GM19043 (cell line): ENCODE measurements at regions not wholly inside any gene's neighbourhood (a gene's known extent, or its start where the extent isn't known, plus 50 kb on each side); places are given as distances from the start of the nearest gene placed in this dataset.

ENCODE experiments used
- ATAC-seq: cut with Tn5 transposase; IDR thresholded peaks from one replicate; pipeline ENCODE4 v1.9.1; 2021; ENCODE audit warnings: low read depth; ENCODE audit not compliant: unreplicated experiment

DNA sequence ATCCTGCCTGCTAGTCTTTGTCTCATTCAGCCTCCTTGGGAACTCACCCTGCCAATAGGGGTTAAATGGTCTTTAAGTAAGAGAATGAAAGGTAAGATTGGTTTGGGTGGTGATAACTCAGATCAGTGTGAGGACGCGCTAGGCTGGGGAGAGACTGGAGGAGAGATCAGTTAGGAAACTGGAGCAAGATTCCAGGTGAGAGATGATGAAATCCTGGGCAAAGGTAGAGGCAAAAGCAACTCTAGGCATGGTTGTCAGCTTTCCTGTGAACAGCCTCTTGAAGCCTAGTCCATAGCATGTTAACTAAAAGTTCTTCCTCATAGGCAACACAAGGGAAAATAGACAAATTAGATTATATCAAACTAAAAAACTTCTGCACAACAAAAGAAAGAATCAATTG is 145.2 kb upstream of the ANKRD28 start:
- ATAC-seq, result no peak

DNA sequence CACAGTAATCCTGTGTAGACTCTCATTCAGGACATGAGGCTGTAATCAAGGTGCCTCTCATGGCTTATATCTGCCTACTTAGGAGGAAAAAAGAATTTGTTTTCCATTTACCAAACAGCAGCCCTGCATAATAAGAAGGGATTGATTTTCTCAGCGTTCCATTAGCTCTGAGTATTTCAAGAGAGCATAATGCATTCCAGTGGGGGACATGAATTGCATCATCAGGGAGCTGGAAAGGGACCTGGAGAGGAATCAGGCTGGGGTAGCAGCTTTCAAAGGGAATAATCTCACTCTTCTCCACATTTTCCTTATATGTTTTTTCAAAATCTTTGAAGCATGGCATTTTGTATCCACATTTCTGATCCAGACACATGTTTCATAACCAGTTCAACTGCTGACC is 150.6 kb upstream of the ANKRD28 start:
- no peak for ATAC-seq

DNA sequence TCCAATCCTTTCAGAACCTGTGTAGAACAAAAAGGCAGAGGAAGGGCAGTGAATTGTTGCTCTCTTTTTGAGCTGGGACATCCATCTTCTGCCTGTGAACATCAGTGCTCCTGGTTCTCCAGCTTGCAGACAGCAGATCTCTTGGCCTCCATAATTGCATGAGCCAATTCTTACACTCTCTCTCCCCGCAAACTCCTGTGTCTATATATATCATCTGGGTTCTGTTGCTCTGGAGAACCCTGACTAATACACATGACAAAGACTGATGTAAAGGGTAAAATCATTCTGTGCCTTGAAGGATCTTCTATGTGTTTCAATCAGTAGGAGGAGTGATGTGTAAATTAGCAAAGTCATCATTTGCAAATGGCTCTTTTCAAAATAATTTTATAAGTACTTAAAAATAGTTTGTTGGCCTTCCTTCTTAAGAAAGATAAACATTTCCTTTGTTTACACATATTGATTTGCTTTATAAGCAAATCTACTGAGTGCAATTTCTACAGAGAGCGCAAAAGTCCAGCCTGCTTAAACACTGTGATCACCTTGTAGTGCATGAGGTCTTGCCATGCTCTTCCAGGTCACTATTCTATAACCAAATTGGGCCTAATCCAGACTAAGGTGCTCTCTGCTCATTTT is 154.9 kb upstream of the ANKRD28 start:
- ATAC-seq, result no peak

DNA sequence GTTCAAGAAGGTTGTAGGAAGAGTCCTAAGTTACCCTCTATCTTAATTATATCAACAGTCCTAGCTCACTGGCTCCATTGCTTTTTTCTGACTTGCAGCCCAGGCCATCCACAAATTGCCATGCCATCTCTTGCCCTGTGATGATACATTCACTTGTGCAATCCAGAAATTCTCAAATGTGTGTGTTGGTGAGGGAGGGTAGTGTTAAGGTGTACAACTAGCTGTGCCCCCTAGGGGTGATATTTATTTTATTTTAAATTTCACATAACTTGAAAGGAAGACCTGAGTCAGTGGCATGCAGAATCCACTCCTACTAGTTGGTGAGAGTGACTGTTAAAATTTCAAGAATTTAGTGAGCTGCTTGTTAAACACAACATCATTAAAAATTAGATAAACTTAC is 156.1 kb upstream of the ANKRD28 start:
- ATAC-seq, result no peak

DNA sequence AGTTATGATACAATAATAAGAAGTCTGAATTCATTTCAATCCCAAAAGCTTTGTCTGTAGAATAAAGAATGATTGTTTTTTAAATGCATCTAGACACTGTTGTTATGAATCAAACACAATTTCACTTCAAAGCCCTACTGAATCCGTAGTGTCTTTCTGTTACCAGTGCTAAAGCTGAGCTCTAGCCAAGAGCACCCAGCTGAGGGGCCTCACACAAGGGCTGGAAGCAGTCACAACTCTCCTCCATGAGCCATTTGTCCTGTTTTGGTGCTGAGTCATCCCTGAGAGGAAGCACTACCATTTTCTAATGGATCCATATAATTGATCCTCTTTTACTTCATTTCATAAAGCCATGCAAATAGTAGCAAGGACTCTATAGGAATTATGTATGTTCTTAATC is 158.2 kb upstream of the ANKRD28 start:
- no peak for ATAC-seq

DNA sequence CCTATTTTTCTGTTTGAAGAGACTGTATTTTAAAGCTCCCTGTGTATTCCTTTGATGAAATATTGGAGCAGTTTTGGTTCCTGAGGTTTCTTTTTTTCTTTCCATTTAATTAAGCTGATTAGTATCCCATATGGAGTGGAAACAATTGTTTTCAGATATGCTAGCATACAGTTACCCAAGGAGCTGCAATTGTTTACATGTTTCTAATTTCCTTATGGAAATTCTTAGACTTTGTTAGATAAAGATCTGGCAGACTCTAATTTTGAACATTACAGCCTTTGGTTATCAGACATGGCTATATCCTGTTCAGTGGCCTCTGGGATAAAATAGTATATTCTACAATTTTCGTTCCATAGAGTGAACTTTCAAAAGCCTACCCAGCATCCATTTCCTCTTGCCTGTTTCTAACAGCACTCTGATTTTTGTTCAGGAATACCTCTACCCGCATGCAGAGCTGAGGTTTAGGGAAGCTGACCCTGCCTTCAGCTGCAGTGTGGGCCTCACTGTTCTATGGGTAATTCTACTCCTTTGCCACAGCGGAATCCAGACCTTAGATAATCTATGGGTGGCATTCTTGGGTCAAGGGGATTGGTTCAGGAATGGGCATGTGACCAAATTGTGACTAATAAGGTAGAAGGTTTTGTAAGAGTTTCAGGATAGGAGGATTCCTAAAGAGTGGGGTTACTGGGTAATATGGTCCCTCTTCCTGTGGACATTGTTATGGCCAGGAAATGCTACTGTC is 161.1 kb upstream of the ANKRD28 start:
- ATAC-seq, result no peak

DNA sequence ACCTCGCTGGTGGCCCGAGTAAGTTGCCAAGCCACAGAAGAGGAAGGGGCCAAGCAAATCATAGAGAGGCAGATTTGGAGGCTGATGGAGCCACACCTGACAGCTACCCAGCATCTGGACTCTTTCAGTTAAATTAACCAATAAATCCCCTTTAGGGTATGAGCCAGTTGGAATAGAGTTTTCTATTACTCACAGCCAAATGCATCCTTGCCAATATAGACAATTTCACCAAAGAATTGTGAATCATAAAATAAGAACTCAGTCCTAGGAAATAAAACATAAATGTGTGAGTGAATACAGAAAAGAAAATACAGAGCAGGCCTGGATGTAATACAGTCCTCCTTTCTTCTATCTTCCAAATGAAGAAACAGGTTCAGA is 161.6 kb upstream of the ANKRD28 start:
- no peak for ATAC-seq

DNA sequence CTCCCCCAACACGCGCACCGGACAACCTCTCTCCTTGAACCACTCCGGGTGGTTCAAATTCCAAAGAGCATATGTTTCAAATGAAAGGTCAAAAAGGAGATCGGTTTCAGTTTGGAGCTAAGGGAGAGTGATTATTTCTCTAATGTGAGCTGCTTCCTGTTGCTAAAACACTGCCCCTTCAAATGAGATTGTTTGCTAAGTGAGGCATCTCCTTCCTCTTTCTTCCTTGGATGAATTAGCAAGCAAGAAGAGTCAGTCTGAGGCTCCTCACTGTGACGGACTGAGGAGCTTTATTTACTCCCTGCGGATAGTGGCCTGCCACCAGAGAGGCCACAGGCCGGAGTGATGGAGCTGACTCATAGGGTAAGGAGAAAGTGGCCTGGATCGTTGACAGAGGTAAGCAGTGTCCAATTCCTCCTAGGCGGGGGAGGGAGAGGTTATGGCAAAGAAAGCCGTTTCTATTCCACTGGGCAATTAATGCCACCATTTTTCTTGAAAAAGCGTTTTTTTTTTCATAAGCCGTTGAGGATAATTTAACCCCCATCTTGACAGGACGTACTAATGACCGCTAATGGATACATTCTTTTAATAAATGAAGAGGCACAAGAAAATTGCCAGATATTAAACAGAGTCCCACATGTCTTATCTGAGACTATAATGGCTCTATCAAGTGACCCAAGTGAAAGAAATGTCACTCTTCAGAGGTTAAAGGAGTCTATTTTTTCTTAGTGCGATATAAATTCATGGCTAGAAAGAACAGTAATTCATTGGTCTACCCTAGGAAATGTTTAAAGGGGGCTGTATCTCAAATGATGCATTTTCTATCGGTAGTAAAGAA is 167.0 kb upstream of the ANKRD28 start:
- ATAC-seq, result no peak

DNA sequence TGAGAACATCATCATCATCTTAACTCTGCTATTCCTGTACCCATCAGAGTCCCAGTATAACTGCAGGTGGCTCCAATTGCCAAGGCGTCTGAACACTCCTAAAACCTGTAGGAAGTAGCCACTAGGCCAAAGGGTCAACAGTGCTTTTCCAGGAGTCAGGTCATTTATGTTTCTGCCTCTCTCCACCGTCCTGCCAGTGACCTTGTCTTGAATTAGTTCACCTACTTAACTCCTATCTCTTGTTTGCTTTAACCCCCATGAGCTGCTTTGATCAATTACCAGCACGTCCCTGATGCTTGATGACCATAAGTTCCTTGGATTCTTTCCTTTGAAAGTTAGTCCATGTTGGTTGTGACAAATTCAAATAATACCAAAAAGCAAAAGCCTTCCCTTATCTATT is 169.8 kb upstream of the ANKRD28 start:
- no peak for ATAC-seq

DNA sequence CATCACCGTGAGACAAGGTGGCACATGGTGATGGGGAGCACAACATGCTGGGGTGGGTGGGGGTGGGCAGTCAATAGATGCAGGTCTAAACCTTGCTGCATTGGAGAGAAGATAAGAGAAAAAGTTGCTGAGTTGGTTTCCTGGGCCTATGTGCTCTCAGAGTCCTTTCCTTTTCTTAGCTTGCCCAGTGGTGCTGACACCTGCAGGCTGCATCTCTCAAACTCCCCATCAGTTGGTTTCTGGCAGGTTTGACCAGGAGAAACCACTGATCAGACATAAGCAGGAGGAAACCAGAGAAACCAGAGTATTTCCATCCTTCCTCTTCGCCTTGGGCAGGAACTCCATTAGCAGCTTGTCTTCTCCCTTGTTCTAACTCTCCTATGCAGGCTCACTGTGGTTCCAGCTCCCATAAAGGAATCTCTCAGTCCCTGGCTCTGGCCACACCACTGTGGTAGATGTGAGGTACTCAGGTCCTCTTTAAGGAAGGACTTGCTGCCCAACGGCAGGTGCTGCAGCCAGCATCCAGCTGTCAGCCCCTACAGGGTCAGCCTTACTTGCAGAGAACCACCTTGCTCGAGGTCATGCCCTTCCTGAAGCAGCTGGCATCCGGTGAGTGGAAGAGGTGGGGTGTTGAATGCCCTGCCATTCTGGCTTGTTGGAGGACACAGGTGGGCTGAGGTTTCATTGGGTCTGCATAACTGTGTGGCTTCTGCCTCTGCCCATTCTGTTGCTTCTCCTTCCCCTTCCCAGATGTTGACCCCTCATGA is 172.3 kb upstream of the ANKRD28 start:
- no peak for ATAC-seq

DNA sequence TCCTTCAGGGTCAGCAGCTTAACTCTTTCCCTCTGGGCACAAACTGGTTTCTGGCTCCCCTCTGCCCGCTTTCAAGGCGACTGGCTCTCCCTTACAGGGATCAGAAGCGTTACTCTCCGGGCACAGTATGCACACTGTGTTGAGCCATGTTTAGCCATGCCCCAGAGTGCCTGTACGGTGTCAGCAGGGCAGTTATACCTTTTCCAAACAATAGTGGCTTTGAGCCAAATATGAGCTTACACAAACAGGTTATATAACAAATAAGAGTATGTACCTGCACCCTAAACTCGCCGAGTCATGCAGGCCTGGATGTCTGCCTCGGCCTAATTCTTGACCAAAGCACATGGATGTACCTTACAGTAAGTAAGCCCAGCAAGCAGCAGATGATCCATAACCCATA is 175.6 kb upstream of the ANKRD28 start:
- no peak for ATAC-seq

DNA sequence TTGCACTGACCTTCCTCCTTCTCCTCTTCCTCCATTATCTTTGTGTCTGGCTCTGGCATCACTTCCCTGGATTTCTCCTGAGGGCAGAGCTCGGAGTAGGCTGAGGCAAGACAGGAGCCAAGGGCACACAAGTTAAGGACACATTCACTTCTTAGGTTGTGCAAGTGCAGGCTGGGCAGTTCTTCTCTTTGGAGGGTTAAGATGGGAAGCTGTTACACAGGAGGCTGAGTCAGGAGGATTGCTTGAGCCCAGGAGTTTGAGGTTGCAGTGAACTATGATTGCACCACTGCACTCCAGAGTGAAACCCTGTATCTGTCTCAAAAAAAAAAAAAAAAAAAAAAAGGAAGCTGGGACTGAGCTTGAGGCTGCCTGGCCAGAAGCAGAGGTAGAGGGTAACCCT is 176.2 kb upstream of the ANKRD28 start:
- no peak for ATAC-seq

DNA sequence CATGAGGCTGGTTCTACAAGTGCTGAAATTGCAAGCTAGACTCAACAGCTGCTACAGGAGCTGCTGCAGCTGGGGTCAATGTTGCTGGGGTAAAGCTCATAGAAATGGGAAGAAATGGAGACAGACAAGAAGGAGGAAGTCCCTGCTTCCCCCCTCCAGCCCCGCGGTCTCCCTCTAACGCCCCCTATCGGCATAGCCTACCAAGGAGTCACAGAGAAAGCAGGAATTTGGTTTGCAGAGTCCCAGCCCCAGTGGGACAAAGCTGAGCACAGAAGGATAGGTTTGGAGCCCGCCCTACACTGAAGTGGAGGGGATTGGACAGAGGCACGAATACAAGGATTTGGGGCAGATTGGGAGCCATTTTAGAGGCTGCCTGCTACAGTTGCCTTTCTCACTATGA is 176.9 kb upstream of the ANKRD28 start:
- ATAC-seq, result no peak

DNA sequence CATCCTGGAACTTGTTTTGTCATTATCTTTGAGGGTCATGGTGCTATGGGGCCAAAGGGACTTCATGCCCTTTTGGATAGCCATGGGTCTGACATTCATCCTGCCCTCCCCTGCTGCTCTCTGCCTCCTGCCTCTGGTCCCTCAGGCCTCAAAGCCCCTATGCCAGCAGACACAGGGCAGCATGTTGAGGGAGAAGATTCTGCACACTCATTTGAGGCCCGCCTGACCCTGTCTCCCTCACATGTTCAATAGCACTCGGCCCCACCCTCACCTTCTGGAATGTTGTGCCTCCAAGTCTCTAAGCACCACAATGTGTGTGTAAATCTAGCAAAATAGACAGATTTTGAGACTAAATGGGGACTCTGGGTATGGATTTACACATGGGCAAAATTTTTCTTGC is 178.7 kb upstream of the ANKRD28 start:
- ATAC-seq, result no peak

DNA sequence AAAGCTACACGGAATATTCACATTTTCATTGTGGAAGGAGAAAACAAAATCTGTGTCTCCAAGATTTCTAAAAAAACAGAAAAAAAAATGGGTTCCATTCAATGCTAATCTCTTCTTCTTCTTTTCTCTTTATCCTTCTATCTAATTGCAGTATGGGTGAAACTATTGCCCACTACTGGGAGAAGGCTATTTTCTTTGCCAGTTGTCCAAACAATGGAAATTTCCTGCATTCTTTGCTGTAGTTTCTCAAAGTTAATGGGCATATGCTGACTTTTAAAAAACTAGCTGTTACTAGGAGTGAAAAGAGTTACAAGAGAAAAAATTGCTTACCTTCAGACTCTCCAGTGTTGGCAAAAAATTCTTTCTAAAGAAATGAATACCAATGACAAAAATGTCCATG is 179.3 kb upstream of the ANKRD28 start:
- no peak for ATAC-seq

DNA sequence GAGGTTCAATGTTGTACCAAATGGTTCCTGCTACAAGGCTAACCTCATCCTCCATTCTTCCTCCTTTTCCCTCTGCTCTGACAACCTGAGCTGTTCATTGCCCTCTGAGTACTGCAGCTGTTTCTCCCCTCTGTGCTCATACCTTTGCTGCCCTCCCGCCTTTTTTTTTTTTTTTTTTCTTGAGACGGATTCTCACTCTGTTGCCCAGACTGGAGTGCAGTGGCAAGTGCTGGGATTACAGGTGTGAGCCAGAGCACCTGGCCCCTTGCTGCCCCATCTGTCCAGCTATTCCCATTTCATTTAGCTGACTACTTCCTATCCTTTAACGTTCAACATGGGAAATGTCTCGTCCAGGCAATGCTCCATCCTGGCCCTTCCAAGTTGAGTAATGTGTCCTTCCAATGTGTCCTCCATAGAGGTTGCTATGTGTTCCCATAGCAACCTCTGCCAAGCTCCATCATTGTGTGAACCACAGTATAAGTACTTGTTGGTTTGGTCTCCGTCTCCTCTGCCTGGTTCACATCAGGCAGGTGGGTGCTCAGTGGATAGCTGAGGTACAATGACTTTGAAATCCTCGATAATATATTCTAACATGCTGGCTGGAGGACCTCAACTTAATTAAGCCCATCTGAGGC is 179.9 kb upstream of the ANKRD28 start:
- ATAC-seq, result no peak

DNA sequence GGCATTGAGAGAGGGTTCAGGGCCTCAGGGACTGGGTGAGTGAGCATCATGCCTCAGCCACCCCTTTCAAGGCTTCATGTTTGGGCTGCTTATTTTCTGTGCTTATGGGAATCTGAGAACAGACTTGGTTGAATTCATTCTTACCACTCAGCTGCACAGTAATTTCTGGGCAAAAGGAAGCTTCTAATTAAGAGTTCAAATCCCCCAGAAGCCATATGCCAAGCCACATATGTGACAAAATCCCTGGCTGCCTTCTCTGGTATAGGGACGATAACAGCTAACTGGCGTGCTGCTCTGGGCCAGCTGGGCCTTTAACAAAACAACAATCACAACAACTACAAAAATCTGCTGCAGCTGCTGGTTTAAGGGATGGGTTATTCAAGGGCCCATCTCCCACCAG is 181.0 kb upstream of the ANKRD28 start:
- no peak for ATAC-seq

DNA sequence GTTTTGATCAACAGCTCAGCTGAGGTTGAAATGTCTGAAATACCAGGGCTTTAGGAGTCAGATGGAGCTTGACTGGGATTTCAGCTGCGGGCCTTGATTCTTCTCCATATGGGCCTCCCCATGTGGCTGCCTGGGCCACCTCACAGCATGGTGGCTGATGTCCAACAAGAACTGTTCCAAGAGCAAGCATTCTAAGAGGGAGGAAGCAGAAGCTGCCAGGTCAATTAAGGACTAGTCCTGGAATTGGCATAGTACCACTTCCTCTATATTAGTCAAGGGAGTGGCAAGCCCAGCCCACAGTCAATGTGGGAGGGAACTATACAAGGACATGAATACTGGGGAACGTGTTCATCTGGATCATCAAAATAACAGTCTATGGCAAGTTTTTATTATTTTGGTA is 181.7 kb upstream of the ANKRD28 start:
- ATAC-seq, result no peak

DNA sequence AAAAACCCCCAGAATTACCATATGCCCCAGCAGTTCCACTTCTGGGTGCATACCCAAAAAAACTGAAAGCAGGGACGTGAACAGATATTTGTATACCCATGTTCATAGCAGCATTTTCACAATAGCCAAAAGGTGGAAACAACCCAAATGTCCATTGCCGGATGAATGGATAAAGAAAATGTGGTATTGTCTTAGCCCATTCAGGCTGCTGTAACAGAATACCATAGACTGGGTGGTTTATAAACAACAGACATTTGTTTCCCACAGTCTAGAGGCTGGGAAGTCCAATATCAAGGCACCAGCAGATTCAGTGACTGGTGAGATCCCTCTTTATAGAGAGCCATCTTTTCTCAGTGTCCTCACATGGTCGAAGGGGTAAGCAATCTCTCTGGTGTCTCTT is 182.1 kb upstream of the ANKRD28 start:
- no peak for ATAC-seq

DNA sequence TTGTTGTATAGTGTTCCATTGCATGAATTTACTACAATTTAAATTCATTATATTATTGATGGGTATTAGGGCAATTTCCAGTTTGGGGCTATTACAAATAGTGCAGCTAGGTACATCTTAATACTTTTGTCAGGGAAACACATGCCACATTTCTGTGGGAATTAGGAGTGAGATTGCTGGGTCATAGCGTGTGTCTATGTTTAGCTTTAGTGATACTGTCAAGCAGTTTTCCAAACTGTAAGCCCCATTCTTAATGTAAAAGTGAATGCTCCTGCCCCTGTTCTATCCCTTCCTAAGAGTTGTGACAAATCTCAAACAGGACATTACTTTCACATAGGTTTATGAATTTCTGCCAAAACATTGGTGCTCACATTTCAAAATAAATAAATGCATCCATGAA is 184.5 kb upstream of the ANKRD28 start:
- ATAC-seq, result no peak
